ENCODE measurements at regions not wholly inside any gene's neighbourhood (a gene's known extent, or its start where the extent isn't known, plus 50 kb on each side); places are given as distances from the start of the nearest gene placed in this dataset.
"Not testable (repeated sequence)": the region's sequence is repeated elsewhere in the genome, so short reads cannot be mapped to it uniquely, and the experiment has no call there.

DNA sequence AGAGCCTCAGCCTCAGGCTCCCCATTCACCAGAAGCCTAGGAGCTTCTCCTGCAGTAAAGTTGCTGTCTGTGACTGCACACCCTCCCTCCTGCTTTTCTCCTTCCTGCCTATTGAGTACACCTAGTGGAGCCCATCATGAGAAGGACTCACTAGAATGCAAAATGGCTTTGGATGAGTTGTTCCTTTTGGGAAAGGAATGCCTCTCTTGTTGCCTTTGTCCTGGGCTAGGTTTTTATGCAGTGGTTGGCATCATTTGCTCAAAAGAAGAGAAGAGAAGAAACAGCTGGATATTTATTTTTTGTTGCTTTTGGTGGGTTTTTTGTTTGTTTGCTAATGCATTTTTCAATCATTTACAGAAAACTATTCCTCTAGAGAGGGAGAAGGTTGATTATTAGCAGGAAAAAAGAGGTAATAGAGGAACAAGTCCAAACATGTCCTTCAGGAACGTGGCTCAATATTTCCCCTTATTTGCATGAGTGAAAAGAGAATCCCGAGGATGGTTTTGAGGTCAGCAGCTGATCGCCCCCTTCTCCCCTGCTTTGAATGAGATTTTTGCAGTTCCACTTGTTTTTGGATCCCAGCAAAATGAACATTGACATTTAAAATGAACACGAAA, 369.9 kb upstream of the NRP1 start:
- DNase-seq (ENCODE audit: low read depth in 2 of 2): no peak

- DNase-seq (ENCODE audit: low read depth in 2 of 2): no peak
Observed at GRCh38 chr10:33703501-33704213, 369.2 kb upstream of the NRP1 start.

DNA sequence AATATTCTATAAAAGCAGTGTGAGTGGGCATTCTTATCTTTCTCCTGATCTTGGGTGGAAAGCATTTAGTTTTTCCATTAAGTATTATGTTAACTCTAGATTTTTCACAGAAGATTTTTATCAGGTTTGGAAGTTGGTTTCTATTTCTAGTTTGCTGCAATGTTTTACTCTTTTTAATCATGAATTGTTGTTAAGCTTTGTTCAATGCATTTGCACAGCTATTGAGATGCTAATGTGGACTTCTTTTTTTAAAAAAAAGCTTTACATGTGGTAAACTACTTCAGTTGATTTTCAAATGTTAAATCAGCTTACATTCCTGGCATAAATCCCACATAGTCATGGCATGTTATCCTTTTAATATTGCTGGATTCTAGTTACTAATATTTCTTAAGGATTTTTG, 363.6 kb upstream of the NRP1 start:
- no peak for DNase-seq (ENCODE audit: low read depth in 2 of 2)

GRCh38 chr10:33697016-33697415, 362.5 kb upstream of the NRP1 start:
- DNase-seq (ENCODE audit: low read depth in 2 of 2): no peak

DNA sequence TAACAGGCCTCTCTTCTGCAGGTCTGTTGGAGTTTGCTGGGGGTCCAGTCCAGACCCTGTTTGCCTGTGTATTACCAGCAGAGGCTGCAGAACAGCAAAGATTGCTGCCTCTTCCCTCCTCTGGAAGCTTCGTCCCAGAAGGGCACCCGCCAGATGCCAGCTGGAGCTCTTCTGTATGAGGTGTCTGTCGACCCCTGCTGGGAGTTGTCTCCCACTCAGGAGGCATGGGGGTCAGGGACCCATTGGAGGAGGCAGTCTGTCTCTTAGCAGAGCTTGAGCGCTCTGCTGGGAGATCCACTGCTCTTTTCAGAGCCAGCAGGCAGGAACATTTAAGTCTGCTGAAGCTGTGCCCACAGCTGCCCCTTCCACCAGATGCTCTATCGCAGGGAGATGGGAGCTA, 361.1 kb upstream of the NRP1 start:
- no peak for DNase-seq (ENCODE audit: low read depth in 2 of 2)

- DNase-seq (ENCODE audit: low read depth in 2 of 2): not testable (repeated sequence)
Observed at GRCh38 chr10:33690536-33690935, 356.1 kb upstream of the NRP1 start.

GRCh38 chr10:33688506-33688905, 354.0 kb upstream of the NRP1 start:
- no peak for DNase-seq (ENCODE audit: low read depth in 2 of 2)

GRCh38 chr10:33684211-33684611, 349.7 kb upstream of the NRP1 start:
- no peak for DNase-seq (ENCODE audit: low read depth in 2 of 2)

GRCh38 chr10:33681595-33681994, 347.1 kb upstream of the NRP1 start:
- DNase-seq (ENCODE audit: low read depth in 2 of 2): no peak

GRCh38 chr10:33680036-33680435, 345.6 kb upstream of the NRP1 start:
- DNase-seq (ENCODE audit: low read depth in 2 of 2): no peak

- no peak for DNase-seq (ENCODE audit: low read depth in 2 of 2)
Observed at GRCh38 chr10:33676606-33677339, 342.3 kb upstream of the NRP1 start.

GRCh38 chr10:33674986-33675599, 340.6 kb upstream of the NRP1 start:
- DNase-seq (ENCODE audit: low read depth in 2 of 2): no peak

- no peak for DNase-seq (ENCODE audit: low read depth in 2 of 2)
Observed at GRCh38 chr10:33674491-33674890, 340.0 kb upstream of the NRP1 start.

- no peak for DNase-seq (ENCODE audit: low read depth in 2 of 2)
Observed at GRCh38 chr10:33673839-33674415, 339.5 kb upstream of the NRP1 start.

GRCh38 chr10:33669904-33670303, 335.4 kb upstream of the NRP1 start:
- no peak for DNase-seq (ENCODE audit: low read depth in 2 of 2)

GRCh38 chr10:33666686-33667480, 332.4 kb upstream of the NRP1 start:
- no peak for DNase-seq (ENCODE audit: low read depth in 2 of 2)

GRCh38 chr10:33665501-33665900, 331.0 kb upstream of the NRP1 start:
- no peak for DNase-seq (ENCODE audit: low read depth in 2 of 2)

DNA sequence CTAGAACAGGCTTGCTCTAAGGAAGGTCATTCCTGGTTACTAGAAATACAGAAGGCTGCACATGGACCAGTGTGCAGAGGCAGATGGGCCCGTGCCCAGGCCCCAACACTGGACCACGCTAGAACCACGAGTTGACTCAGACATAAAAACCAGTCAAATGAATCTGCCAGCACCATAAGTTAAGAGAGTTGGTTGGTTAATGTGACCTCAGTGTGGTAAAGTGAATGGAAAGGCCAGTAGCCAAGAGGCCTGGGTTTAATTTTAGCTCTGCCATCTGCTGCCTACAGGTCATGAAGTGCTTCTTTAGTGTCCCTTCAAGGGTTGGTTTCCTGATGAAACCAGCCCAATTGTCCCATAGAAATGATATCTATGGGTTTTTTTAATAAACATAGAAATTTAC, 329.6 kb upstream of the NRP1 start:
- no peak for DNase-seq (ENCODE audit: low read depth in 2 of 2)

DNA sequence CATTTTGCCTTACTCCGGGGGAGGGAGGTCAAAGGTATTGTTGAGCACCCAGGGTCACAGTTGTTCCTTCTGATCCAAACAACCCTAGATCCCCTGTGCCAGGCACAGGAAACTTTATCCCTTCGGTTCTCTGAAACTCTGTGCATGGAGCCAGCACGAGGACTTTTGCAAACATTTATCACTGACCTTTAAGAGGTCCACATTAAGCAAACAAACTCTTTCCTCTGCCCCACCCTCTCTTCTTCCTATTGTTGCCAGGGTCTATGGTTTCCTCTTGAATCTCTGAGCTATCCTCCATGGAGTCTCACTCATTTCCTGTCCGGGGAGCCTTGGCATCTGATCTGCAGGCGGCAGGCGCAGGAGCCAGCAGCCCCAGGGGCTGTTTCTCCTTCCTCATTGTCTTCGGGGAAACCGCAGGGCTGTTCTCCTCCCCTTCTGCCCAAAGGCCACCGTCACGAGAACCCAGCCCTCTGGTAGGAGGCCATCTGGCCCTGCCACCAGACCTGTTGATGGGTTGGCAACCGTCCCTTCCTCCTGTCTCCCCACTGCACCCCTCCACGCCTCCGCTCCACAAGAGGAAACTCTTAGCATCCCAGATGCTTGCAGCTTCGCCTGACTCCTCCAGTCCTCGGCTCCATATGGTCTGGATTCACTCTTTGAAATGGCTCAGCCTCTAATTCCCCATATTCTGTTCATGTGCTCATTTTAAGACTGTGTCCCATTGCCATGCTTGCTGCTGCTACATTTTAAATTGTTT, 327.3 kb upstream of the NRP1 start:
- DNase-seq (ENCODE audit: low read depth in 2 of 2): no peak

- DNase-seq (ENCODE audit: low read depth in 2 of 2): no peak
Observed at GRCh38 chr10:33660329-33660728, 325.9 kb upstream of the NRP1 start.

GRCh38 chr10:33657913-33658312, 323.4 kb upstream of the NRP1 start:
- DNase-seq (ENCODE audit: low read depth in 2 of 2): no peak

All from stimulated activated CD8-positive, alpha-beta memory T cell treated with anti-CD3 and anti-CD28 coated beads, Interleukin-2, amount 100 ng/mL, for 48 hours (primary cell).